ENCODE measurements at regions not wholly inside any gene's neighbourhood (a gene's known extent, or its start where the extent isn't known, plus 50 kb on each side); places are given as distances from the start of the nearest gene placed in this dataset.

DNA sequence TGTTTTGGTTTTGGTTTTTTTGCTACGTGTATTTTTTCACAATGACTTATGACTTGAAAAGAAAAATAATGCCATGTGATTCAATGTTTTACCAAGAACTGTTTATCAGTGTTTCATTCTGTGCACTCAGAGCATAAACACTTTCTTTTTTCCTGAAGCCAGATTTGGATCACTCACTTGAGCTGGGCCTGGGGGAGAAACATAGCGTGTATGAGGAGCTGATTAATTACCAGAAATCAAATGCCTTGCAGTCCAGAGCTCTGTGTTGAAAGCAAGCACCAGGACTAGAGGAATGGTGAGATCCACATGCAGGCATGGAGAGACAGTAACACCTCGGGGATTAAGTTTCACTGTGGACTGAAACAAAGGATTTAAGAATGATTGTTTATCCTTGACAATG lies 642.1 kb upstream of the ADGRL2 start:
- 25 to 34% methylated on average over 3 of the region's 3 CpGs for WGBS, 2 donors
- H3K9me3 ChIP-seq = no peaks in the 10 kb centered on the region
- H3K36me3 ChIP-seq = no peaks in the 10 kb centered on the region
- H3K4me1 ChIP-seq = peaks cover 0 to 6% (median 0%) of the 10 kb centered on the region in 9 donors
- H3K4me3 ChIP-seq = no peak overlapping the region
- no peaks in the 10 kb centered on the region for H3K27me3 ChIP-seq
- ATAC-seq = no peak
- TF ChIP-seq, protein P1, sequence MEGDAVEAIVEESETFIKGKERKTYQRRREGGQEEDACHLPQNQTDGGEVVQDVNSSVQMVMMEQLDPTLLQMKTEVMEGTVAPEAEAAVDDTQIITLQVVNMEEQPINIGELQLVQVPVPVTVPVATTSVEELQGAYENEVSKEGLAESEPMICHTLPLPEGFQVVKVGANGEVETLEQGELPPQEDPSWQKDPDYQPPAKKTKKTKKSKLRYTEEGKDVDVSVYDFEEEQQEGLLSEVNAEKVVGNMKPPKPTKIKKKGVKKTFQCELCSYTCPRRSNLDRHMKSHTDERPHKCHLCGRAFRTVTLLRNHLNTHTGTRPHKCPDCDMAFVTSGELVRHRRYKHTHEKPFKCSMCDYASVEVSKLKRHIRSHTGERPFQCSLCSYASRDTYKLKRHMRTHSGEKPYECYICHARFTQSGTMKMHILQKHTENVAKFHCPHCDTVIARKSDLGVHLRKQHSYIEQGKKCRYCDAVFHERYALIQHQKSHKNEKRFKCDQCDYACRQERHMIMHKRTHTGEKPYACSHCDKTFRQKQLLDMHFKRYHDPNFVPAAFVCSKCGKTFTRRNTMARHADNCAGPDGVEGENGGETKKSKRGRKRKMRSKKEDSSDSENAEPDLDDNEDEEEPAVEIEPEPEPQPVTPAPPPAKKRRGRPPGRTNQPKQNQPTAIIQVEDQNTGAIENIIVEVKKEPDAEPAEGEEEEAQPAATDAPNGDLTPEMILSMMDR (IDR thresholded peaks at IDR 0.05) = no peak
- intact Hi-C loops (cut with DNase I) = no loop called here
- H3K27ac ChIP-seq = no peak overlapping the region
- no peak for DNase-seq

DNA sequence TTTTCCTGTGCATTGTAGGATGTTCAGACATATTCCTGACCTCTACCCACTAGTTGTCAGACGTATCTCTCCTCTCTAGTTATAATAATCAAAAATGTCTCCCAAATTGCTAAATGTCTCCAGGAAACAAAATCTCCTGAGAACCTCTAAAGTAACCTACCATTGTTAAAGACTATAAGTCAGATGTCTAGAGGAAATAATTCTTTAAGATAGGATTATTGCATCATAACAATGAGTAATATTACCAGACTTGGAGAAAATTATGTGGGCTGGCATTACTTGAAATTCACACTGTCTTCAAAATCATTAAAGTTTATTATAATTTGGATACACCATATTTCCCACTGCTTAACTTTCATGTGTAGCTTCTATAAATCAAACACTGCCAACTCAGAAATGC lies 643.0 kb upstream of the ADGRL2 start:
- no peaks in the 10 kb centered on the region for H3K27me3 ChIP-seq
- TF ChIP-seq, protein P1 (IDR thresholded peaks at IDR 0.05) = no peak
- H3K4me1 ChIP-seq = peaks cover 0 to 6% (median 0%) of the 10 kb centered on the region in 9 donors
- WGBS, 2 donors = 66 to 77% methylated on average over 1 of the region's 1 CpG
- no peaks in the 10 kb centered on the region for H3K9me3 ChIP-seq
- no peak overlapping the region for H3K4me3 ChIP-seq
- ATAC-seq = no peak
- H3K27ac ChIP-seq = no peak overlapping the region
- intact Hi-C loops (cut with DNase I) = no loop called here
- DNase-seq = no peak
- H3K36me3 ChIP-seq = no peaks in the 10 kb centered on the region

DNA sequence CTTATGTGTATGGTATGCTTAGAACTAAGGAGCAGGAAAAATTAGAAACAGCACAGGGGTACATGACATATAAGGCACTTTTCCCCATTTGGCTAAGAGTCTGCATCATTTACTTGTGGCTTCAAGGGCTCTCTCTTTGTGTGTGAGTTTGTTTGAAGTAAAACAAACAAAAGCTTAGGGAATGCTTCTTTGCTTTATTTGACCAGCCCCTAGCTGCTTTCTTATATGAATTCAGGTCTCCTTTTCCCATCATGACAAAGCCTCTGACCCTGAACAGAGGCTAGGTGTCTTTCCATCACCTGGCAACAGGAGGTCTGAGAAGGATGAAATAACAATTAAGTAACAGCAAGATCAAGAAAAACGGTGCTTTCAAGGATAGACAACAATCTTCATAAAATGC lies 643.8 kb upstream of the ADGRL2 start:
- TF ChIP-seq, protein P1 (IDR thresholded peaks at IDR 0.05) = no peak
- H3K4me1 ChIP-seq = peaks cover 0 to 6% (median 0%) of the 10 kb centered on the region in 9 donors
- no peaks in the 10 kb centered on the region for H3K9me3 ChIP-seq
- no peak overlapping the region for H3K27ac ChIP-seq
- intact Hi-C loops (cut with DNase I) = no loop called here
- no peak for DNase-seq
- H3K27me3 ChIP-seq = no peaks in the 10 kb centered on the region
- no peak for ATAC-seq
- no peak overlapping the region for H3K4me3 ChIP-seq
- no peaks in the 10 kb centered on the region for H3K36me3 ChIP-seq
- WGBS, 2 donors = 77 to 81% methylated on average over 1 of the region's 1 CpG

DNA sequence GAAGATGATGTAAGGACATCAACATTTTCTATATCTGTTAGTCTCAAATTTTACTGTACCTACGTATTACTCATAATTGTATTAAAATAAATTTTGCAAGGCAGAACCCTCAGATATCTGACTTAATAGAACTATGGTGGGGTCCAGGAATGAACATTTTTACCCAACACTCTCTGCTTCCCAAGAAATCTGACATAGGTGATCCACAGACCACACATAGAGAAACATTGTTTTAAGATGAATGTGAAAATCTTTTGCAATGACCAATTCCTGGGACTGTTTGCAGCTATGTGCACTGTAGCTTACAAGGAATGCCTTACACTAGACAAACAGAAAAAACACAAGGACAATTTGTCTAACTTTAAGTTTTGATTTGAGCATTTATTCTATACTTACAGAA lies 645.6 kb upstream of the ADGRL2 start:
- Histone ChIP-seq H3K36me3 (no peaks in the 10 kb centered on the region), H3K4me1 (peaks cover 0 to 11% (median 0%) of the 10 kb centered on the region in 9 donors), H3K9me3 (no peaks in the 10 kb centered on the region), H3K4me3 (no peak overlapping the region), H3K27ac (no peak overlapping the region), H3K27me3 (no peaks in the 10 kb centered on the region)
- DNase-seq = no peak
- TF ChIP-seq, protein P1 (IDR thresholded peaks at IDR 0.05) = no peak
- intact Hi-C loops (cut with DNase I) = no loop called here
- no peak for ATAC-seq
- WGBS, 2 donors = 89 to 91% methylated on average over 1 of the region's 1 CpG
